ENCODE measurements at regions not wholly inside any gene's neighbourhood (a gene's known extent, or its start where the extent isn't known, plus 50 kb on each side); places are given as distances from the start of the nearest gene placed in this dataset.

DNA sequence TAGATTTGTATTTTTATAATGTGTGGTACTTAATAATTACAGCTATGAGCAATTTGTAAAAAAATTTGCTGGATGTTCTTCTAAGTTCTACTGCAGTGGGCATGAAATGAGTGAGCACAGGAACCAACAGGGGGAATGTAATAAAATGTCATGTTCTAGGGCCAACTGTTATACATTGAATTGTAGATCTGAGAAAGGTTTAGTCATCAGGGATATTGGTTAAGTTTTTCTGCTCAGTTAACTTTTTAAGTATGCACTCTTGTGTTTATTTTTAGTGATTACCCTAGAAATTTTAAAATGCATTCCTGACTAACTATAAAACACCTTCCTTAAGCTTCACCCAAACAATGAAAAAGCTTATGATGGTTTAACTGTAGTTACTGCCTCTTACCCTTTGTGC is 101.8 kb downstream of the CAND1 start:
- no peak for DNase-seq (ENCODE audit: low spot score)

DNA sequence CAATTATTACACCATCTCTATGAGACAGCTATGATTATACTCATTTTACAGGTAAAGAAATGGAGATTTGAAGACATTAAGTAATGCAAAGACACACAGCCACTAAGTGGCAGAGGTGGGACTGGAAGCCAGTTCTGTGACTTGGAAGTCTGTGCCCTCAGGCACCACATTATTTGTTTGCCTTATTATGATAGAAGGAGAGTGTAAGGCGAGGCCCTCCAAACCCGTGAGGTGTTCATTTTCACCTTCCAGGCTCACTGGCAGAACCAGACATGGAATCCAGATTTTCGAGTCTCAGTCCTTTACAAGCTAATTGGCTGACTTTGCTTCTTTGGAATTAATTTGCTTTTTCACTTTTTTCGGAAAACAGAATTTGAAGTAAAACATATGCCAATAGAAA is 107.9 kb downstream of the CAND1 start:
- no peak for DNase-seq (ENCODE audit: low spot score)

DNA sequence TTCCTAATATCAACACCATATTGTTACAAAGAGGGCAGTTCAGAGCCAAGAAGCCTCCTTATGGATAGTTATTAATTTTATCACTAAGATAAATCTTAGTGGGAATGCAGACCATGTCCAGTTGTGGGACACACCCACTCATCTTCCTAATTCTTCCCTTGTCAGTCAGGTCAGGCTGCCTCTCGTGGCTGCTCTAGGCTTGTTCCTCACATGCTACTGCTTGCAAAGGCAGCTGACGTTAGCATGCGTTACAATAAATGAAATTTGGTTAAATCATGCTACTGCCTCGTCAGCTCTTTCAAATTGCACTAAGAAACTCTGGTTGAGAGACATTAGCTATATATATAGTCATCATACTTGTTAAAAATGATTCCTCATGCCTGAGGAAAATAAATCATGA is 108.4 kb downstream of the CAND1 start:
- DNase-seq (ENCODE audit: low spot score): no peak

DNA sequence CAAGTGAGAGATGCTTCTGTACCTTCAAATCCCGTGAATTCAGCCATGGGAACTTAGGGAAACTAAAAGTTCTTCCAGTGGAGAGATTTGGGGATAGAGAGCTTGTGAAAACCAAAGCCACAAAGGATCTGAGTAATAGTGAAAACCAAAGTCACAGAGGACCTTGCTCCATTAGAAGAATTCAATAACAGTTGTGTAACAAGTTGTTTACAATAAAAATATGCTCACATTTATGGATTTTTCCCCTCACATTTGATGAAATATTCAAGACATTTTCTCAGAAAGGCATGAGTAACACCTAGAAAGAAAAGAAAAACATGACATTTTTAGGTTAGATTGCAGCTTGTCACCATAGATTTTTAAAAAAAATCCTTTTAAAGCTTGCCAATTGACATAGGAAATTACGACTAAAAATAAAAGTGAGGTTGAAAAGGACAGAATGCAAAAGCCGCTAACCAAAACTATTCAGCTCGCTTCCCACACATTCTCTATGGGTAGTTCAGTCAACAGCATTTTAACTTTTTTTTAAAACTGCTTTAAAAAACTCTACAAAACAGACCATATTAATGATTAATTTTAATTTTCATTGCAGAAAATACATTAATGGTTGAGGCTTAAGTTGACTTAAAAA is 113.2 kb downstream of the CAND1 start:
- no peak for DNase-seq (ENCODE audit: low spot score)

DNA sequence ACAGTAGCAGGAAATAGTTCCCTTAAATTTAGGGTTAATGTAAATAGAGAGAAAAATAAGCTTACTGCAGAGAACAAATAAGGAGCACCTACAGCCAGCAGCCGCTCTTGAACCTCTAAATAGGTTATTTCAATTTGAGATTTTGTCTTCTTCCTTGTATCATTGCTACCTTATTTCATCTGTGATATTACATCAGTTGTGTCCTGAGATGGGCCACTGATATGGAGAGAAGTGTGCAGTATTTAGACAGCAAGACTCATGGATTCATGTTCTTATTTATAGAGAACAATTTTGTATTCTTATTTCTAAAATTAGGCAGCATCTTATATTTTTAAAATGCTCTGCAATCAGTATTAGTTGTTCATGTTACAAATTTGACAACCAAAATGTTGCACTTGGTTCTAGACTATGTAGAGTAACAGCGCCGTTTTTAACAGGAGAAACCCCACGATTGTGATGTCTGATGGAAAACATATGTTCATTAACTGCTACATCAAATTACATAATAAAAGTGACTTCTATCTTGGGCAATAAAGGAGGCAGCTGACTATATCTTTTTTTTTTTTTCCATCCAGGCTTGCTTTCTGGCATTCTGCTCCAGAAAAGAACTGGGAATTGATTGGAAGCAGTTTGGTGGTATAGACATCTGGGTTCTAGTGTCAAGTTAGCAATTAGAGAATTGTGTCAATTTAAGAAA is 117.9 kb downstream of the CAND1 start:
- no peak for DNase-seq (ENCODE audit: low spot score)

- DNase-seq (ENCODE audit: low spot score): no peak
Measured at GRCh38 chr12:67388331-67389138, 119.4 kb downstream of the CAND1 start.

DNA sequence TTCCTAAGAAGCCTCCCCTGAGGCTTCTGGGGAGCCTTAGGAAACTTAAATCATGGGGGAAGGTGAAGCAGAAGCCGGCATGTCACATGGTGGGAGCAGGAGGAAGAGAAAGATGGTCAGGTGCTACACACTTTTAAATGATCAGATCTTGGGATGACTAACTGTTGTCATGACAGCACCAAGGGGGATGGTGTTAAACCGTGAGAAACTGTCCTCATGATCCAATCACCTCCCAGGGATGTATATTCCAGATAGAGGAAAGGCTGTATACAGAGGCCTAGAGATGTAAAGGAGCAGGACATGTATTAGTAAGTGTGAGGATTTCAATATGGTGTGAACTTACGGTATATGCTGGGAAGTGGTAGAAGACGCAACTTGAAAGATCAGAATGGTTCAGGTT is 121.1 kb downstream of the CAND1 start:
- DNase-seq (ENCODE audit: low spot score): no peak

- no peak for DNase-seq (ENCODE audit: low spot score)
Measured at GRCh38 chr12:67391034-67391433, 121.9 kb downstream of the CAND1 start.

DNA sequence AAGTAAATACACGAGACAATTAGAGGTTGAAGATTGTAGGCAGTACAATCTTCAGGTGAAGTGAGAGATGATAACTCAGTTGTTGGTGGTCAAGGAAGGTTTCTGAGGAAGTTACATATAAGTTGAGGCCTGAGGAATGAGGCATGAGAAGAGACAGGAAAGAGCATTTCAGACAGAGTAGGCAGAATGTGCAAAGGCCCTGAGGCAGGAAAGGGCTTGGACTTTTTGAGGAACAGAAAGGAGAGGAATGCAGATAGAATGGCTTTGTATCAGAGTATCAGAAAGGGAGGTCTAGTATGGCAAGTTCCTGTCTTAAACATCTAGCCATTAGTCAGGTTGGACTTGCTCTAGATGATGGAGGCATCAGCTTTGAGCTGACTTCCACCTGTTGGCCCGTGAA is 122.5 kb downstream of the CAND1 start:
- no peak for DNase-seq (ENCODE audit: low spot score)

- peak; percentile 17 for DNase-seq (ENCODE audit: low spot score)
Measured at GRCh38 chr12:67394550-67394949, 125.4 kb downstream of the CAND1 start.

- no peak for DNase-seq (ENCODE audit: low spot score)
Measured at GRCh38 chr12:67400742-67401141, 131.6 kb downstream of the CAND1 start.

- no peak for DNase-seq (ENCODE audit: low spot score)
Measured at GRCh38 chr12:67410246-67410645, 141.1 kb downstream of the CAND1 start.

DNA sequence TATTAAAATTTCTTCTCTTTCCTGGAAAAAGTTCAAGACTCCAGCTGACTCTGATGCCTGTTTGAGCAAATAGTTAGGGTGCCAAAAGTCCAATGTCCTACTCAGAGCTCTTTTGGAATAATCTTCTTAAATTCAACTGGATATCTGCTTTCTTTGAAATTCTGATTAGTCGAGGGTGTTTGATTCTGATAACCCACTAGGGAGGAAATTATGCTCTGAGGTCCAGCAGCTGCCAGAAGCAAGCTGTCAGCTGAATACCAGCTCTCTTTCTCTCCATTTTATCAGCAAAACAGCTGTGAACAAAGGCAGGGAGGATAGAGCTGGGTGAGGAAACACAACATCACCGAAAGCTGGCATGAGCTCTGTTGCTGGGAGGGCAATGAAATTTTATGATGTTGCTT is 141.5 kb downstream of the CAND1 start:
- DNase-seq (ENCODE audit: low spot score): no peak

GRCh38 chr12:67411562-67411961 is 142.4 kb downstream of the CAND1 start:
- no peak for DNase-seq (ENCODE audit: low spot score)

- no peak for DNase-seq (ENCODE audit: low spot score)
Measured at GRCh38 chr12:67413577-67413976, 144.4 kb downstream of the CAND1 start.

DNA sequence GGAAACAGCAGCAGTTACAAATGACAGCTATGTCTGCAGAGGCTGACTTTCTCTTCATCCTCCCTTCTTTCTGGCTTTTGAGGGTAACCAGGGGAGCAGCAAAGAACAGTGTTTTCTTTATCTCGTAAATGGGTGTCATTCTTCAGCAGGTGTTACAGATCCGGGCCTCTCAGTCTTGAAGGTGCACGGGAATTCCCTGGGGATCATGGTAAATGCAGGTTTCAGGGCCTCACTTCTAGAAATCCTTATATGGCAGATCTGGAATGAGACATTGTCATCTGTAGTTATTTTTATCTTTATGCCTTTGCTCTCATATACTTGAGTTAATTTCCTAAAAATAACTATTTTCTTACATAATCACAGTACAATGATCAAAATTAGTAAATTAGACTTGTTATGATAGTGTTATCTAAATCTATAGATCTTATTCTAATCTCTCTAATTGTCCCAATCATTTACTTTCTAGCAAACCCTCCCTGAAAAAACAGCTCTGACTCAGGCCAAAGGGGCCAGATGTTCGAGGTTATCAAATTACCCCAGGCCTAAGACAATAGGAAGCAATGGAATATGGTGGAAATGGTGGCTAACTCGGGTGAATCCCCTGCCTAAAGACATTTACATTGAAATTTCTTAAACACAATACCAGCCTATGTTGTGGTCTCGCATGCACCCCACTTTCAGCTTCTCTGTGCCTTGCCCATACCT is 145.0 kb downstream of the CAND1 start:
- no peak for DNase-seq (ENCODE audit: low spot score)

DNA sequence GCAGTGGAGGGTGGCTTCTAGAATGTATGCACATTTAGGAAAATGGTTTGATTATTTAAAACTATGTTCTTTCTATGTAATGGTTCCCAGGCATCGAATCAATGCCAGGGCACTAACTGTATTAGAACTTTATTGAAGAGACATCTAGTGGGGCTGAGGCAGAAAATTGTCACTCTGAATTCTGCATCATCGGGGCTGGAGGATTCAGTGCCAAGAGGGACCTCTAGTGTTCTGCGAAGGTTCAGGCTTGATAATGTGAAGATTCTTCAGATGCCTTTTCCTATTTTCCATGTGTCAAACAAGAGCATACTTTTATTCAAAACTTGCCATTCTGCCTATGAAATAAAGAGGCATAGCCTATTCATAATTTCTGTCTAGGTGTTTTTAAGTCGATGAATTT is 146.3 kb downstream of the CAND1 start:
- peak; percentile 51 for DNase-seq (ENCODE audit: low spot score)

DNA sequence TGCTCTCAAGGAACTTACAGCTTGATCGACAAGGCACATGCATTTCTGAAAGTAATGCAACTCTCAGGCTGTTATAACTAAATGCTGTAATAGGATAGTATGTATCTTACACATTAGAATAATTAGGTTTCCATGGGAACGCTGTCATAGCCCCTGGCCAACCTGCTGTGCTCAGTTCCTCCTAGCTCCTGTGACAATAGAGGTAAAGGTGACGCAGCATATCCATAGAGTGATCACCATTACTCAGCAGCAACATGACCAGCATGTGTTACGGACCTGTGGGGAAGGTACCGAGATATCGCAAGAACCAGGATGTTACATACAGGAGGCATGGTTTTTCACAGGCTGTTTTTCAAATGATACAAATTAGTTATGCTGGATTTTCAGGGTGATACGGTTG is 150.7 kb downstream of the CAND1 start:
- DNase-seq (ENCODE audit: low spot score): no peak

GRCh38 chr12:67420506-67420905 is 151.3 kb downstream of the CAND1 start:
- DNase-seq (ENCODE audit: low spot score): no peak

DNA sequence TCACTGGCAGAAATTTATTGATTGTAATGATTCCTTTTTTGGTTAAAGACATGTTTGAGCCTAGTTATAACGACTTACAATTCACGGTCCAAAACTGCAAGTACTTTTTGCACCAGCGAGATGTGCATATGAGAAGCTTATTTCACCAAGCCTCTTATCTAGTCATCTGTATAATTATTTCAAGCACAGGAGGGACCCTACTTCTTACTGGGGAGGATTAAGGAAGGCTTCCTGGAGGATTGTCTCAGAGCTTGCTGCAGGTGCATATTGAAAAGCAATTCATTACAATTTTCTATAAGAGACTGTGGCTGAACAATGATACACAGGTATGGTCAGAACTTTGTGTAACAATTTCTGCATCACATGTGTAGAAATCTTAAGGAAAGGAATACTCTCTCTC is 152.9 kb downstream of the CAND1 start:
- no peak for DNase-seq (ENCODE audit: low spot score)

DNA sequence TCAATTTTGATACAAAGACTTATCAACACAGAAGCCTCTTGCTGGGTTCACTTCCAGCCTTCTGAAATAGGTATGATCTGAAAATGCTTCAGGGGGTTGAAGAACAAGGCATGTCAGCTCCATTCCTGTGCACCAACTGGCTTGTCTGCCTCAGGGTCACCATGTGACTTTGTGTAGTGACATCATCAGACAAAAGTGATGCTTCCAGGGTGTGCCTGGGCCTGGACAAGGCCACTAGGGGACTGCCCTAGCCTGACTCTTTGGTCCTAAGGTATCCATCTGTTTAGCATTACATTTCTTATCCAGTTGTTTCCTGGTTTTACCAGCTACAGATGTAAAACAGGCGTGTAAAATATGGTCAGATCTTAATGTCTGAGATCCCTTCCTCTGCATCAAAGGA is 155.6 kb downstream of the CAND1 start:
- no peak for DNase-seq (ENCODE audit: low spot score)

GRCh38 chr12:67425394-67425793 is 156.2 kb downstream of the CAND1 start:
- DNase-seq (ENCODE audit: low spot score): no peak

DNA sequence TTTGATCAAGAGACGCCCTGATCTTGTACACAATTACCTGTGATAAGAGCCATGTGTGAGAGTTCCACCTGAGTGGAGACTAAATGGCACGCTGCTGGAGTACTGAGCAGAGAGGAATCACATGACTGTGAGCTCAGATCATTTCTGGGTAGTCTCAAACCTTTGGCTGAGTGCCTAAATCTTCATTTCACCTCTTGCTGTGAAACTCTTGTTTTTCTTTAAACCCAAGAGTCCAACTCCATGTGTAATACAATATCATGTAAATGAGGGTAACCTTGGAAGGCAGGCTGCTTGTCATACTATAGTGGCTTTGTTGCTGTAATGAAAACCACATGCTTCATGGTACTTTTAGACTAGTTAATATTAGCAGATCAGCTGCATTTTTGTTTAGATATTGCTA is 156.9 kb downstream of the CAND1 start:
- DNase-seq (ENCODE audit: low spot score): no peak

Measured in globus pallidus (tissue), 1 donor.